ENCODE measurements at regions not wholly inside any gene's neighbourhood (a gene's known extent, or its start where the extent isn't known, plus 50 kb on each side); places are given as distances from the start of the nearest gene placed in this dataset.
"Not testable (repeated sequence)": the region's sequence is repeated elsewhere in the genome, so short reads cannot be mapped to it uniquely, and the experiment has no call there.

DNA sequence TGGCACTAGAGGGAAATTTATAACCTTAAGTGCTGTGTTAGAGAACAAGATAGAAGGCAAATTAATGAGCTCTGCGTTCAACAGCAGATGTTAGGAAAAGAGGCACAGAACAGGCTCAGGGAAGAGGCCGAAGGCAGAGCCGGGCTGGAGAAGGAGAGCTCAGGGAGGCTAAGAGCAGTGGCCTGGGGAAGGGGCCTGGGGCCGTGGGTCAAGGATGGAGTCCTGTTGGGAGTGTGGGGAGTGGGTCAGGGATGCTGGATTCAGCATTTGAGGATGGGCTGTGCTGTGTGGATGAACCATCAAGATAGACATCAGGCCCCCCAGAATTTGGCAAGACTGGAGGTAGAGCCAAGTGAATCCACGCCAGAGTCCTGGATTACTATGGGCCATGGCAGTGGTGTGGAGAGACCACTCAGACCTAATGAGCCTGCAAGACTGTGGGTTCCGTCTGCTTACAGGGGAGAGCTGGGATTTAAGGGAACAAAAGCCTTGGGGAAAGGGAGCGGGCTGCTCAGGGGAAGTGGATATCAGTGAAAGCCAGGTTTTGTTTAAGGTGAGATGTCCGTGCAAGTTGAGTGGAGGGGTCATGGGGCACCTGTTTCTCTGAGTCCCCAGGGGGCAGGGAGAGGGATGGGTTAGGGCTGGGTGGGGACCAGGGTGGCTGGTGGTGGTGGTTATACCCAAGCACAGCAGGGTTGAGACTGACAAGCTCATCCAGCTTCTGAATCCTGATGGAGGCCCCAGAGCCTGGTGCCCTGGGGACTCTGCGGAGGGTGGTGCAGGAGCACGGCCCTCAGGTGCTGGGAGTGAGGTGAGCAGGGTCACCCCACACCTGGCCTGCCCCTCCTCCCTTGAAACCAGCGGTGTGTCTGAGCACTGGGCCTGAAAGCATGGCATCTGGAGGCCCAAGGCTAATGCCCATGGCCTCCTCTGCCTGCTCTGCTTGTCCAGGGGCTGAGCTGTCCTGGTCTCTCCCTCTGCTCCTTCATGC is 101.7 kb downstream of the BMS1 start:
- no peak for DNase-seq

DNA sequence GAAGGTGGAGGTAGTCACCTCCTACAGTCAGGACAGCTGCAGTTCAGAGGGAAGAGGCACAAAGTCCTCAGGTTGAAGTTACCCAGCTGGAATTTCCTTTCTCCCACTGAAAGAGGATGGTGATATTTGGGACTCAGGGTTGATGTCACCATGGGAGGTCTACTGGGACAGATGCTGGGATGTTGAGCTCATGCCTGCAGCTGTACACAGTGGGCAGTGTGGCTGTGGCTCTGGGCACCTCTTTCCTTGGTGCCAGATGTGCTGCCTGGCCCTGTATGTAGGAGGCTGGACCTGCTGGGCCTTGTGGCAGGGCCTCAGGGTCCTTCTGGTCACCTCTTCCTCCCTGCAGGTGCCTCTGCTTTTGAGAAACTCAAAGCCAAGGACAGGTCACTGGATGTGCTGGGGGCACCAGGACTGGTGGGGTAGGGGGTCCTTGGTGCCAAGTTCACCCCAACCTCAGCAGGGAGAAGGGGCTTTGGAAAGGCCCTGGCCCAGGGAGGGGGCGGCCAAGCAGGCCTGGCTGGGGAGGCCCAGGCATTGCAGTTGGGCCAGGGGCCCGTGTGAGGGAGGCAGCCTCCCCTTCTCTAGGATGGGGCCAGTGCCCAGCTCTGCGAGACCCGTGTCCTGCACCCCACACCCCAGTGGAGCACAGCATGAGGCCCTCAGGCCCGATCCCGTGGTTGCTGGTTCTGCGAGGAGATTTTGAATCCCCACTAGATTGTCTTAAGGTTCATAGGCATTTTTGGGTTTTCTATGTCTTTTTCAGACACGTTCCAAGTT is 103.1 kb downstream of the BMS1 start:
- DNase-seq = no peak

DNA sequence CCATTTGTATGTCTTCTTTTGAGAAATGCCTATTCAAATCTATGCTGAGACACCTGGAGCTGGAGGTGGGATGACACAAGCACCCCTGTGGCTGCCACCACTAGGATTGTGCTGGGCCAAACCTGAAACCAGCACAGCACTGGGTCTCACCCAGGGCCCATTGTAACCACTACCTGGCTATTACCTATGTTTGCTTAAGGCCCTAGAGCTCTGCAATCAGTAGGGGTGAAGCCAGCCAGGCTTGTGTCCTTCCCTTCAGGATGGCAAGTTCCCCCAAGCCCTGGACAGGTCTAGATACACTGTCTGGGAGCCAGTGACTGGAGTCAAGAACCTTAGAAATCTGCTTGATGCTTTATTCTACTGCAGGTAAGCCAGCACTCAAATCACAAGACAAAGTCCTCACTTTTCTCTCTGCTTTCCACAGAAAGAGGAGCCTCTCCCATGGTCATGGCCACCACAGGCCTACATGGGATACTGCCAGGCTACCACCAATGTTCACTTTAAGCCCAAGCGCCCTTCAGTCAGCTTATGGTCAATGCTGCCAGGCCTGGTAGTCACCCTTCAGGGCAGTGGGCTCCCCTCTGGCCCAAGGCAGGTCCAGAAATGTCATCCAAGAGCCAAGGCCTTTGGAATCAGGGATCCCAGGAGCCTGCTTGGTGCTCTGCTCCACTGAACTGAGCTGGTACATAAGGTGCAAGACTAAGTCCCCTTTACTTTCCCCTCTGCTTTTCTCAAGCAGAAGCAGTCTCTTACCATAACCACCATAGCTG is 105.3 kb downstream of the BMS1 start:
- DNase-seq = no peak

DNA sequence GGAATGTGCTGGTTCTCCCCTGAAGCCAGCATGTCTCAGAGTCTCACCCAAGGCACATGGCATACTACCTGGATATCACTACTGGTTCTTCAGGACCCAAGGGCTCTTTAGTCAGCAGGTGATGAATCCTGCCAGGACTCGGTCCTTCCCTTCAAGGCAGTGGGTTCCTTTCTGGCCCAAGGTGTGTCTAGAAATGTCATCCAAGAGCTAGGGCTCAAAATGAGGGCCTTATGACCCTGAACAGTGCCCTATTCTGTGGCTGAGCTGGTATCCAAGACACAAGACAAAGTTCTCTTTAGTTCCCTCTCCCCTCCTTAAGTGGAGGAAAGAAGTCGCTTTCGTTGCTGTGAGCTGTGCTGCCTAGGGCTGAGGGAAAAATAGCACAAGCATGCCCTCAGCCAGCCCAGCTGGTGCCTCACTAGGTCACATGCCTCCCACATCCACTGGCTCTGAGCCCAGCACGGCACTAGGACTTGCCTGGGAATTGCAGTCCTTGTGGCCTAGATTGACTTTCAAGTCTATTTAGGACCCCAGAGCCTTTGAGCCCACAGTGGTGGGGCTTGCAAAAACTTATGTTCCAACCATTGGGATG is 106.0 kb downstream of the BMS1 start:
- no peak for DNase-seq

DNA sequence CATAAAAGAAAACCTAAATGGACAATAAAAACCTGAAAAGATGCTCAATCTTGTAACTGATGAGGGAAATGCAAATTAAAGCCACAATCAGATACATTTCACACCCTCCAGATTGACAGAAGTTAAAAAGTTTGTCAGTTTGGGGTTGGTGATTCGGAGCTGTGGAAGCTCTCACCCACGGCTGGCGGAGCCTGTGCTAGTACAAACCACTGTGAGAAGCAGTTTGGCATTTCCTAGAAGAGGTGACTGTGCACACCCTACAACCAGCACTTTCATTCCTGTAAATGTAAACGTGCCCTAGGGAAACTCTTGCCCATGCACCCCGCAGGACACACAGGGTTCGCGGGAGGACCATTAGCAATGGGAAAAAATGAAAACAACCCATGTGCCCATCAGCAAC is 114.1 kb downstream of the BMS1 start:
- DNase-seq = no peak

DNA sequence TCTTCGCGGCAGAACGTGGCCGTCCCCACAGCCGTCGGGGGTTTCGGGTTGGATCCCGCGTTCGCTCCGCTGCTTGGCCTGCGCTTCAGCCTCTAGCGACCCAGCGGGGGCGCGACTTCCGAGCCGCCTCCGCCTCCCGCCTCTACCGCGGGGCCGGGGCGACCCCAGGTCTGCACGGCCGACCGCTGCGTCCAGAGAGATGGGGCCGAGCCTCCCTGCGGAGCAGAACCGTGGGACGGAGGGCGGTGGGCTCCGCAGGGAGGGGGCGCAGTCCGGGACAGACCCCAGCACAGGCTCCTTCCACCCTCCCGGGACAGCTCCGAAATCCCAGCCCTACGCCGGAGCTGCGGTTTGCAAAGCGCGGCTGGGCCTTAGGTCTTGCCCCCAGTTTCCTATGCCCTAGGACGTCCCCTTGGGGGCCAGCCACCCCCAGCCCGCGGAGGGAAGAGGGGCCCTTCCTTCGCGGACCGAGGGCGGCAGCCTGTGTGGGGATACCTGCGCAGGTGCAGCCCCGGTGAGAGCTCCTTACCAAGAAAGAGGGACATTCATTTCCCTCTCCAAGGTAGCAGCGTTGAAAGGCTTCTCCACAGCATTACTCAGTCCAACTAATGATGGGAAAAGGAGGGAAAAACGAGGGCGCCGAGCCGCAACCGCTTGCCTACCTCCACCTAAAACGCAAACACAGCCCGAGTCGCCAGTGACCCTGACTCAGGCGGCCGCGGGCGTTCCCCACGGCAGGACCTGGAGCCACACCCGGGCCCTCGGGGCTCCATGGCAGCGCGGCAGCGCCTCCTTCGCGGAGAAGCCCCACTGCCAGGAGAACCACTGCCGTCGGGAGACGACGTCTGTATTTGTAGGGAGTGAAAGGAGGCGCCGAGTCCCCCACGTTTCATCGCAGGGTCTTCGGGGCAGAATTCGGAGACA is 115.7 kb downstream of the BMS1 start:
- DNase-seq = no peak

DNA sequence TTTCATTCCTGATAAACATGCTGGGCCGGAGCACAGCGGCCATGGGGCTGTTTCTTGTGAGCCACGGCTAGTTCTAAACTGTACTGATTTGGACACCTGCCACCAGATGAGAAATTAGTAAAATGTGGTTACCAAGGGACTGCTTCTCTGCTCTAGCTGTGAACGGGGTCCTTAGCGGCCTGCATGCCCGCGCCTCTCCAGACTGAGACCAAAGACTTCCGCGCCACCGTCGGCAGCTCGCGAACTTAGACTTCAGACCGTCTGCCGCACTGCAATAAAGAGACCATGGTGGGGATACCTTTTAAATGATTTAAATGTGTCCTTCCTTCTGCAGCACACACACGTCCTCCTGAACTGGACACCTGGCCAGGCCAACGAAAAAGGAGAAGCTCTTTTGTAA is 116.4 kb downstream of the BMS1 start:
- DNase-seq = no peak

DNA sequence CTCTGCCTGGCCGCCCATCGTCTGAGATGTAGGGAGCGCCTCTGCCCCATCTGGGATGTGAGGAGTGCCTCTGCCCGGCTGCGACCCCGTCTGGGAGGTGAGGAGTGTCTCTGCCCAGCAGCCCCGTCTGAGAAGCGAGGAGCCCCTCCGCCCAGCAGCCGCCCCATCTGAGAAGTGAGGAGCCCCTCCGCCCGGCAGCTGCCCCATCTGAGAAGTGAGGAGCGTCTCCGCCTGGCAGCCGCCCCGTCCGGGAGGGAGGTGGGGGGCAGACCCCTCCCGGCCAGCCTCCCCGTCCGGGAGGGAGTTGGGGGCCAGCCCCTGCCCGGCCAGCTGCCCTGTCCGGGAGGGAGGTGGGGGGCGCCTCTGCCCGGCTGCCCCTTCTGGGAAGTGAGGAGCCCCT is 117.8 kb downstream of the BMS1 start:
- not testable (repeated sequence) for DNase-seq

DNA sequence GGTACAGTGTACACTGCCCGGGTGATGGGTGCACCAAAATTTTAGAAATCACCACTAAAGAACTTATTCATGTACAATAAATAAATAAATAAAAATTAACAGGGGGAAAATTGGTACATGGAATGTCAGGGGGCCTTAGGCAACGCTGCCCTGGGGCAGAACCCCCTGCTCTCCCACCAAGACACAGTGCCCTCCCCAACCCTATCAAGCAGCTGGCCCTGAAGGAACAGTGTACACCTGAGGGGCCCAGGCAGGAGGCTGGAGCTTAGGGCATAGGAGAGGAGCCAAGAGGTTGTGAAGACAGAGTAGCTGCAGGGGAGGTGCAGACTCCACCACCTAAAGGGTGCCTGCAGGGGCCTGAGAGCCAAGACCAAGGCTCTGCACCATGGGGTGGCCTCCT is 128.8 kb downstream of the BMS1 start:
- DNase-seq = no peak

DNA sequence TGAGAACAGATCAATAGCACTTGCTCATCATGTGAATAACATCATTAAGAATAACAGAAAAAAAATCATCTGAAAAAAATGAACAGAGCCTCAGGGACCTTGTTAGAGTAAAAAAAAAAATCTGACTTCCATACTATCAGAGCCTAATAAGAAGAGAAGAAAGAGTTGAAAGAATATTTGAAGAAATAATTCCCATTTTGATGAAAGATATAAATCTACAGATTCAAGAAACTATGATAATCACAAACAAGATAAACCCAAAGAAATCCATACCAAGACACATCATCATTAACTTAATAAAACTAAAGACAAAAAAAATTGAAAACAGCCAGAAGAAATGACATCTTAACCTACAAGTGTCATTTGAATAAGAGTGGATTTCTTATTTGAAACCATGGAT is 134.4 kb downstream of the BMS1 start:
- no peak for DNase-seq

DNA sequence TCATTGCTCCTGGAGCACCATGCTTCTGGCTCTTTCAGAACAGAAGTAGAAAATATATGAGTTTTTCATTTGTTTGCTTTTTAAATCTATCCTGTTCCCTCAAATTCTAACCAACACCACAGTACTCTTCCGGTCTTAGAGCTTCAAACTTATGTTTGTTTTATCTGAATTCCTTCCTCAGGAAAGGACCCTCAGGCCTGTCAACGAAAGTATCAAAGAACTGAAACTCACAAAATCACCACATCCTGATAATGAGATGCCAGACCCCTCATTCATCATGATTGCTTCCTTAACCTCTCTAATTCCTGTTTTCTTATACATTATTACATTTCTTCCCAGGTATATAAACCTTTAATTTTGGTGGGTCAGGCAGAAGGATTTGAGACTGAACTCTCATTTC is 135.2 kb downstream of the BMS1 start:
- DNase-seq = no peak

DNA sequence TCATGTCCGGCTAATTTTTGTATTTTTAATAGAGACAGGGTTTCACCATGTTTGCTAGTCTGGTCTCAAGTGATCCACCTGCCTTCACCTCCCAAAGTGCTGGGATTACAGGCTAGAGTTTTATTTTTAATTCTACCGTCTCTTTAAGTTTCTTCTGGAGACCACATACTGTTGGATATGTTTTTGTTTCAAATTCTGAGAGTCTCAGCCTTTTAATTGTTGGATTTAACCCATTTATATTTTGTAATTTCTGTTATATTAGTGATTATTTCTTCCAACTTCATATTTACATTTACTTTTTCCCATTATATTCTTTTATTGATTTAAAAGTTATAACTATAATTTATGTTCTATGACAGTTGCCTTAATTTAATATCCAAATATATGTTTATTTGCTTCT is 139.4 kb downstream of the BMS1 start:
- no peak for DNase-seq

DNA sequence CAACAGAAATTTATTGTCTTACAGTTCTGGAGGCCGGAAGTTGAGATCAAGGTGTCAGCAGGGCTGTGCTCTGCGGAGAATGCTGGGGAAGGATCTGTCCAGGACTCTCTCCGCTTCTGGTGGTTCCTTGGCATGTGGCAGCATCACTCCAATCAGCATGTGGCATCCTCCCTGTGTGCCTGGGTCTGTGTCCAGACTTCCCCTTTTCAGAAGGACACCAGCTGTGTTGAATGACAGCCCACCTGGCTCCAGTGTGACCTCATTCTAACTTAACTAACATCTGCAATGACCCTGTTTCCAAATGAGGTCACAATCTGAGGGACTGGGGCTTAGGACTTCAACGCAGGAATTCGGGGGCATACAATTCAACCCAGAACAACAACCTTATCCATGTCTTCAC is 141.9 kb downstream of the BMS1 start:
- no peak for DNase-seq

DNA sequence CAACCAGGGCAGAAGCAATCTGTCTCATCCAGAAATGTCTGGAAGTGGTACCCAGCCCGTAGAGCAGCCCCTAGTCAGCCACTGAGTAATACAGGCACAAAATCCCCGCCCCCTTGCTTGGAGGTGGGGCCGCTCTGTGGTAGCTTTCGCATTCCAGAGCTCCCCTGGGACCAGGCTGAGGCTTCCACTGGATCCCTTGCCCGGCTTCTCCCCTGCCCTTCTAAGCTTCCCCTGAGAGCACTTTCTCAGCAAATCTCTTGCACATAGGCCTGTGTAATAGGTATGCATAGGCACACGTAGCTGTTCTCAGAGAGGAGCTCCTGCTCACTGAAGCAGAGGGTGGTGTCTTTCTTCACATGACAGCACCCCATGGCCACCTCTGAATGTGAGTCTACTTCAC is 144.2 kb downstream of the BMS1 start:
- no peak for DNase-seq

DNA sequence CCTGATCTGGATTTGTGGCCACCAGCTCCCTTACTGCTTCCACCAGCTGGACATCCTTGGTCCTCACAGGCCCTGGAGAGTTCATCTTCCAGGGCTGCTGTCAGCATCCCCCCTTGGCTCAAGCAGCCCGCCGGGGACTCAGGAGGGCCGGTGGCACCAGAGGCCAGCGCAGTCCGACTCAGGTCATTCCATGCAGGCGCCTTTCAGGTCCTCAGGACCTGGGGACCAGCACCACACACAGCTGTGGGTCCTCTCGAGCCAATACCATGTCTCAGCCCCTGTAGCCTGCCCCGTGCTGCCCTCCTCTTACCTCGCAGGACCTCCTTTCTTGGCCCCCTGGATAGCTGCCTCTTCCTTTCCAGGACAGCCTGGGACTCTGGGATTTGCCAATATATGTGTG is 145.5 kb downstream of the BMS1 start:
- no peak for DNase-seq

DNA sequence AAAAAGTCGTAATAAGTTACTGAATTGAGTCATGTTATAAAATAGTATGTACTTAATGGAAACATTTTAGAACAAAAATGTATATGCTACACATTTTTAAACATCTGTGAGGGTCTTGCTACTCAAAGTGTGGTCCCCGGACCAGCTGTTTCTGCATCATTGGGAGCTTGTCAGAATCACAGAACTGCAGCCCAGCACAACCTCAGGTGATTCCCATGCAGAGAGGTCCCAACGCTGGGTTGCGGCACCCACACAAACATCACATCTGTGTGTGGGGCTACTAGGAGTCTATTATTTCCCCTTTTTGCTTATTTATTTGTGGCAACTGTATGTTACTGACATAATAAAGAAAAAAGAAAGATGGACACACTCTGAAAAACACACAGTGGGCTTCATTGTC is 146.6 kb downstream of the BMS1 start:
- no peak for DNase-seq

DNA sequence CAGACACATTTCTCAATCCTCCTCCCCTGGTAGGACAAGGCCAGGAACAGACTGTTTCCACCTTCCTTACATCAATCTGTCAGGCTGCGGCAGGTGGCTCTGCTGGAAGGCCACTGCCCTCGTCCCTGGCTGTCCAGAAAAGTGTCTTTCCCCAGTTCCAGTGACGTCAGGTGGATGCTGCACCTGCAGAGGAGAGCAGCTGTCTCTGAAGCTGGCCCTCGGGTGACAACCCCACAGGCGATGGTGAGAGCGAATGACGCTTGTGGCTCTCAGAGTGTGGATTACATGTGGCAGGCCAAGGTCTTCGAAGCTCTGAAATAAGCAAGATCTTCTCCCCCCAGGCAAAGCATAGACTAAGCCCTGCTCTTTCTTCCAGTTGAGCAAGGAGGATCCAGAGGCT is 146.9 kb upstream of the RET start:
- DNase-seq = no peak

DNA sequence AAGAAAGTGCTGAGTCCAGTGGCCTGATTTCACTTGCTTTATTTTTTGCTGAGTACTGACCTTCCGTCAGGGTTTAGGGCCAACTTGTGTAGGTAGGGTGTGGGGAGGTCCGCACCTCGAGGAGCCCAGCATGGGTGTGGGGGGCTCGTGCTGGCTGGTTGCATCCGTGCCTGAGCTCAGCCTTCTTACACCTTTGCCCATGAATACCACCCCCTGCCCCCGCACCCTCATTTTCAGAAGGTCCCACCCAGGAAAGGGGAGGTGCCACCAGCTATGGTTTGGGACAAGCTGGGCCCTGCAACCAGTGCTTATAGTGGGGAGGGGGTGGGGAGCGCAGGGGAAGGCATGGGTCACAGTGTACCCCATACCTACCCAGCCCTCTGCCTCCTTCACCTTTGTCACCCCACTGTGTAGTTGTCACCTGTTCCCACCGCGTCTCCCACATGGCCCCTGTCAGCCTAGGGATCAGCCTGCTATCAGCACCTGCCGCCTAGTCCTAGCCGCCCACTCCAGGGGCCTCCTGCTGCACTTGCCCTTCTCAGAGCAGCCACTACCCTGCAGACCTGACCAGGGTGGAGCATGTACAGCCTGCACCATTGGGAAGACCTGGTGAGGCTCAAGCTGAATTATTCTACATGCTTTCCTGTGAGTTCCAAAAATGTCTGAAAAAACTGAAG is 146.2 kb upstream of the RET start:
- DNase-seq = no peak

DNA sequence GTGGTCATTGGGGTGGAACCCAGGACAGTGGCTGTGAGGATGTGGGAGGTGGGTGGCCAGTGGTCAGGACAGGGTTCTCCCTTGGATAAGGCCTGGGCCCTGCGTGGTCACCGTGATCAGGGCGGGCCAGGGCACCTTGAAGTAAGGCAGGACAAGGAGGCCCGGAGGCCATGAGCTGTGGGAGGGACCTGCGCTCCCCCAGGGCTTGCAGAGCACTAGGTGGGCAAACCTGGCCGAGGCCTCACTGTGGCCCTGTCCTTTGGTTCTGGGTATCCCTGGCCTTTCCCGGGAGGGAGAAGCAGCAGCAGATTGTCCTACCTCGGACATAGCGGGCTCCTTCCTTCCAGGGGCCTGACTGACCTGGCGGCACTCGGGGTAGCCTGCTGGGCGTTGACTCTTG is 144.8 kb upstream of the RET start:
- no peak for DNase-seq

DNA sequence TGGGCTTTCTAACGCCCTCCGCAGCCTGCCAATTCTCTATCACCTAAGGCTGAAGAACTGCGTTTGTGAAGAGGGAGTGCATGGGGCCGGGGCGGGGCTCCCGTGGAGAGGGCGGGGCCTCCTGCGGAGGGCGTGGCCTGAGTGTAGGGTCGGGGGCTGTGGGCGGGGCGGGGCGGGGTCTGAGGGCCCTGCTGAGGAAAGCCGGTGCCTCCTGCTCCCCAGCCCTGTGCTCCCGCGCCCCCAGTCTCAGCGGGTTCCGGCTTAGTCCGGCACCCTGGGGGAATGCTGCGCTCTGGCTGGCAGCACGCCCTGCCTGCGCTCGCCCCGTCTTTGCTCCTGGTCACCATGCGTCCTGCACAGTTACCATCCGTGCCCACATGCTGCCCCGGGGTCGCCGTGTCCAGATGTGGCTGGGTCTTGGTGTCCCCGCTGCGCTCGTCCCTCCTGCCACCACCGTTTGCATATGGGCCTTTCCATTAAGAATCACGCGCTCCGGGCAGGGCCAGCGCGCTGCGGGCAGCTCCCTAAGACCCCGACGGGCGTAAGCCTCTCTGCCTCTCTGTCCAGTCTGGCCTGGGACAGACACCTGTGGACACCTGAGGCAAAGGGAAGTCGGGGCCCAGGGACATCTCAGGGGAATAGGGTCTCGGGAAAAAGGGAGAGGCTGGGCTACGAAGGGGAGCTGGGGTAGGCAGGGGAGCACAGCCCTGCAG is 144.0 kb upstream of the RET start:
- no peak for DNase-seq

Data from NCI-H1092 treated with DMSO at 0.1 percent for 48 hours (cell line).